ENCODE measurements at regions not wholly inside any gene's neighbourhood (a gene's known extent, or its start where the extent isn't known, plus 50 kb on each side); places are given as distances from the start of the nearest gene placed in this dataset.

DNA sequence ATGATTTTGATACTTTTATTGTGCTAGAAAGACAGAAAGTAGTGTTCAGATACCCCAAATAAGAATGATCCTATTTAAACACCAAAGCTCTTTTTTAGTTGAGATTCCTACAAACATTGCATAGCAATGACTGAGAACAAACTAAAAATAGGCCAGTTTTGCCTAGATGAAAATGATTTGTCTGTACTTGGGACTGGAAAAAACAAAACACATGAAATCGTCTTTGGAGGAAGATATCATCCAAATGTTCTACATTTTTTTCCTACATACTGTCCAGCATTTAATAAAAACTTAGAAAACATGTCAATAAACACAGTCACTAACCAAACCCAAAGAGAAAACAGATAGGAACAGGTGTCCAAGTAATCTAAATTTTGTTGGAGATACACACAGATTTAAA is 111.6 kb upstream of the MEOX2 start:
- TF ChIP-seq, protein P1, sequence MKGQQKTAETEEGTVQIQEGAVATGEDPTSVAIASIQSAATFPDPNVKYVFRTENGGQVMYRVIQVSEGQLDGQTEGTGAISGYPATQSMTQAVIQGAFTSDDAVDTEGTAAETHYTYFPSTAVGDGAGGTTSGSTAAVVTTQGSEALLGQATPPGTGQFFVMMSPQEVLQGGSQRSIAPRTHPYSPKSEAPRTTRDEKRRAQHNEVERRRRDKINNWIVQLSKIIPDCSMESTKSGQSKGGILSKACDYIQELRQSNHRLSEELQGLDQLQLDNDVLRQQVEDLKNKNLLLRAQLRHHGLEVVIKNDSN (IDR thresholded peaks at IDR 0.05): no peak
- TF ChIP-seq CEBPB (IDR thresholded peaks at IDR 0.05) (no peak), TEAD4 (IDR thresholded peaks at IDR 0.05) (no peak), NFIC (IDR thresholded peaks at IDR 0.05) (no peak), EP300 (IDR thresholded peaks at IDR 0.05; ENCODE audit: borderline replicate concordance) (no peak), EGR1 (IDR thresholded peaks at IDR 0.05) (no peak), CREB1 (IDR thresholded peaks at IDR 0.05; ENCODE audit: low read depth) (no peak), TAF1 (IDR thresholded peaks at IDR 0.05; ENCODE audit: low read depth) (no peak), RAD21 (IDR thresholded peaks at IDR 0.05; ENCODE audit: low read depth) (no peak), YY1 (IDR thresholded peaks at IDR 0.05; ENCODE audit: low read depth) (no peak), ZBTB7A (IDR thresholded peaks at IDR 0.05; ENCODE audit: low read depth) (no peak), TCF12 (IDR thresholded peaks at IDR 0.05; ENCODE audit: low read depth) (no peak), FOXM1 (IDR thresholded peaks at IDR 0.05; ENCODE audit: borderline replicate concordance, low read depth) (no peak)
- TF ChIP-seq, protein P2, sequence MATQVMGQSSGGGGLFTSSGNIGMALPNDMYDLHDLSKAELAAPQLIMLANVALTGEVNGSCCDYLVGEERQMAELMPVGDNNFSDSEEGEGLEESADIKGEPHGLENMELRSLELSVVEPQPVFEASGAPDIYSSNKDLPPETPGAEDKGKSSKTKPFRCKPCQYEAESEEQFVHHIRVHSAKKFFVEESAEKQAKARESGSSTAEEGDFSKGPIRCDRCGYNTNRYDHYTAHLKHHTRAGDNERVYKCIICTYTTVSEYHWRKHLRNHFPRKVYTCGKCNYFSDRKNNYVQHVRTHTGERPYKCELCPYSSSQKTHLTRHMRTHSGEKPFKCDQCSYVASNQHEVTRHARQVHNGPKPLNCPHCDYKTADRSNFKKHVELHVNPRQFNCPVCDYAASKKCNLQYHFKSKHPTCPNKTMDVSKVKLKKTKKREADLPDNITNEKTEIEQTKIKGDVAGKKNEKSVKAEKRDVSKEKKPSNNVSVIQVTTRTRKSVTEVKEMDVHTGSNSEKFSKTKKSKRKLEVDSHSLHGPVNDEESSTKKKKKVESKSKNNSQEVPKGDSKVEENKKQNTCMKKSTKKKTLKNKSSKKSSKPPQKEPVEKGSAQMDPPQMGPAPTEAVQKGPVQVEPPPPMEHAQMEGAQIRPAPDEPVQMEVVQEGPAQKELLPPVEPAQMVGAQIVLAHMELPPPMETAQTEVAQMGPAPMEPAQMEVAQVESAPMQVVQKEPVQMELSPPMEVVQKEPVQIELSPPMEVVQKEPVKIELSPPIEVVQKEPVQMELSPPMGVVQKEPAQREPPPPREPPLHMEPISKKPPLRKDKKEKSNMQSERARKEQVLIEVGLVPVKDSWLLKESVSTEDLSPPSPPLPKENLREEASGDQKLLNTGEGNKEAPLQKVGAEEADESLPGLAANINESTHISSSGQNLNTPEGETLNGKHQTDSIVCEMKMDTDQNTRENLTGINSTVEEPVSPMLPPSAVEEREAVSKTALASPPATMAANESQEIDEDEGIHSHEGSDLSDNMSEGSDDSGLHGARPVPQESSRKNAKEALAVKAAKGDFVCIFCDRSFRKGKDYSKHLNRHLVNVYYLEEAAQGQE (IDR thresholded peaks at IDR 0.05; ENCODE audit: low read depth): no peak
- TF ChIP-seq, protein P3, sequence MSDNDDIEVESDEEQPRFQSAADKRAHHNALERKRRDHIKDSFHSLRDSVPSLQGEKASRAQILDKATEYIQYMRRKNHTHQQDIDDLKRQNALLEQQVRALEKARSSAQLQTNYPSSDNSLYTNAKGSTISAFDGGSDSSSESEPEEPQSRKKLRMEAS (IDR thresholded peaks at IDR 0.05): no peak

DNA sequence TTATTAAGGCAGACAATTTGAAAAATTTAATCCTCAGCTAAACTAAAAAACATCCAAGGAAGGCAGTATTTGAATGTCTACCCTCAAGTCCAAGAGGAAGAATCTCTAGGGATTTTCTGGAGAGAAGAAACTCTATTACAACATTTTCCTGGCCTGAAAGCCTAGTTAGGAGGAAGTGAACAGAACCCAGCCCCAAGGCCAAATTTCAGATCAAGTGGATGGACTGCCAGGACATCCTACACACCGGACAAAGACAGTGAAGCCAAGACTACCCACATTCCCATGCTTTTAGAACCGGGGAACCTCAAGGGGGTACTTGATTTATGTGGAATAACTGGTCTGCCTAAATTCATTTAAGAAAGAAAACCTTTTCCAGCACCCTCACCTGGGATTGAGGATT is 108.9 kb upstream of the MEOX2 start:
- TF ChIP-seq EGR1 (IDR thresholded peaks at IDR 0.05) (no peak), ZBTB7A (IDR thresholded peaks at IDR 0.05; ENCODE audit: low read depth) (no peak), YY1 (IDR thresholded peaks at IDR 0.05; ENCODE audit: low read depth) (no peak), TCF12 (IDR thresholded peaks at IDR 0.05; ENCODE audit: low read depth) (no peak), CREB1 (IDR thresholded peaks at IDR 0.05; ENCODE audit: low read depth) (no peak), NFIC (IDR thresholded peaks at IDR 0.05) (no peak)
- TF ChIP-seq, protein P3 (IDR thresholded peaks at IDR 0.05): no peak

DNA sequence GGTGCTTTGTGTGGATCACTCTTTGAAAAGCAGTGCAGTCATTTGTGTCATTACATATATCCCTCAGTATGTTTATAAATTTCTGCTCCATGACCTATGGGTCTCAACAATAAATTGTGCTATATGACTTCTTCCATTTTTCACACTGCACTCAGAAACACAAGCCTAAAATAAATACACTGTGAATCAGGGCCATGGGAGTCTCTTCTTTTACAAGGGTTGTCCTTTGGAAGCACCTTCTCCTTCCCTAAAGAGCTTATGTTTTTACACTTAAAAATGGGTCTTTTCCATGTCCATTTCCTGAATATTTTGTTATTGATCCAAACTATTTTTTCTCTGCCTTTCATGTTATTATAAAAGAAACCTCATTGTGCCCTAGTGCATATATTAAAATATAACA is 108.3 kb upstream of the MEOX2 start:
- TF ChIP-seq CEBPB (IDR thresholded peaks at IDR 0.05): no peak
- no peak for TF ChIP-seq FOXM1 (IDR thresholded peaks at IDR 0.05; ENCODE audit: borderline replicate concordance, low read depth)
- no peak for TF ChIP-seq TCF12 (IDR thresholded peaks at IDR 0.05; ENCODE audit: low read depth)
- TF ChIP-seq NFIC (IDR thresholded peaks at IDR 0.05): no peak
- TF ChIP-seq, protein P1 (IDR thresholded peaks at IDR 0.05): no peak
- TF ChIP-seq ZBTB7A (IDR thresholded peaks at IDR 0.05; ENCODE audit: low read depth): no peak
- TF ChIP-seq, protein P2 (IDR thresholded peaks at IDR 0.05; ENCODE audit: low read depth): no peak
- TF ChIP-seq EGR1 (IDR thresholded peaks at IDR 0.05): no peak
- TF ChIP-seq CREB1 (IDR thresholded peaks at IDR 0.05; ENCODE audit: low read depth): no peak
- TF ChIP-seq, protein P3 (IDR thresholded peaks at IDR 0.05): no peak
- TF ChIP-seq EP300 (IDR thresholded peaks at IDR 0.05; ENCODE audit: borderline replicate concordance): no peak
- TF ChIP-seq TEAD4 (IDR thresholded peaks at IDR 0.05): no peak
- TF ChIP-seq YY1 (IDR thresholded peaks at IDR 0.05; ENCODE audit: low read depth): no peak
- TF ChIP-seq RAD21 (IDR thresholded peaks at IDR 0.05; ENCODE audit: low read depth): no peak

DNA sequence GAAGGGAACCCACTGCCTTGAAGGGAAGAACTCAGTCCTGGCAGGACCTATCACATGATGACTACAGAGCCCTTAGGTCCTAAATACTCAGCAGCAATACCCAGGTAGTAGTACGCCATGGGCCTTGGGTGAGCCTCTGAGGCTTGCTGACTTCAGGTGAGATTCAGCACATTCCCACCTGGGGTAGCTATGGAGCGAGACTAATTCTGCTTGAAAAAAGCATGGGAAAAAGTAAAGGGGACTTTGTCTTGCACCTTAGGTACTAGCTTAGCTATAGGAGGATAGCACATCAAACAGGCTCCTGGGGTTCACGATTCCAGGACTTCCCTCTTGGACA is 98.2 kb upstream of the MEOX2 start:
- TF ChIP-seq RAD21 (IDR thresholded peaks at IDR 0.05; ENCODE audit: low read depth): no peak
- TF ChIP-seq YY1 (IDR thresholded peaks at IDR 0.05; ENCODE audit: low read depth): no peak
- TF ChIP-seq, protein P2 (IDR thresholded peaks at IDR 0.05; ENCODE audit: low read depth): no peak
- no peak for TF ChIP-seq TEAD4 (IDR thresholded peaks at IDR 0.05)
- no peak for TF ChIP-seq CEBPB (IDR thresholded peaks at IDR 0.05)
- no peak for TF ChIP-seq EGR1 (IDR thresholded peaks at IDR 0.05)
- TF ChIP-seq CREB1 (IDR thresholded peaks at IDR 0.05; ENCODE audit: low read depth): no peak
- TF ChIP-seq EP300 (IDR thresholded peaks at IDR 0.05; ENCODE audit: borderline replicate concordance): no peak
- no peak for TF ChIP-seq TAF1 (IDR thresholded peaks at IDR 0.05; ENCODE audit: low read depth)
- TF ChIP-seq, protein P3 (IDR thresholded peaks at IDR 0.05): no peak
- no peak for TF ChIP-seq TCF12 (IDR thresholded peaks at IDR 0.05; ENCODE audit: low read depth)
- TF ChIP-seq ZBTB7A (IDR thresholded peaks at IDR 0.05; ENCODE audit: low read depth): no peak
- no peak for TF ChIP-seq FOXM1 (IDR thresholded peaks at IDR 0.05; ENCODE audit: borderline replicate concordance, low read depth)
- no peak for TF ChIP-seq NFIC (IDR thresholded peaks at IDR 0.05)
